Neural crest cell (in vitro differentiated cells): ENCODE measurements at regions not wholly inside any gene's neighbourhood (a gene's known extent, or its start where the extent isn't known, plus 50 kb on each side); places are given as distances from the start of the nearest gene placed in this dataset.

Experiments used
- DNase-seq: peaks from one replicate; pipeline ENCODE4 v3.0.0; 2021; ENCODE audit warnings: low read depth, mixed read lengths, low spot score
- H3K27ac Mint-ChIP-seq: one replicate; pipeline ENCODE4 v1.8.0; 2021; ENCODE audit warnings: mild to moderate bottlenecking, mixed read lengths; ENCODE audit not compliant: unreplicated experiment
- H3K27me3 Mint-ChIP-seq: 2 replicates; pipeline ENCODE4 v1.8.0; 2021; ENCODE audit warnings: low read depth, mild to moderate bottlenecking, mixed read lengths
- H3K36me3 Mint-ChIP-seq: 2 replicates; pipeline ENCODE4 v1.8.0; 2021; ENCODE audit warnings: low read depth, mild to moderate bottlenecking, mixed read lengths
- H3K4me1 Mint-ChIP-seq: 2 replicates; pipeline ENCODE4 v1.8.0; 2021; ENCODE audit warnings: mixed read lengths
- H3K4me3 Mint-ChIP-seq: one replicate; pipeline ENCODE4 v1.8.0; 2021; ENCODE audit warnings: mild to moderate bottlenecking, mixed read lengths
- H3K9me3 Mint-ChIP-seq: 2 replicates; pipeline ENCODE4 v1.8.0; 2021; ENCODE audit warnings: mixed read lengths
- CTCF ChIP-seq: fragments of 200-600 bp; sonication (generic); conservative IDR thresholded peaks from 2 replicates; pipeline ENCODE4 v1.5.0; 2021; ENCODE audit warnings: antibody characterized with exemption, mild to moderate bottlenecking

DNA sequence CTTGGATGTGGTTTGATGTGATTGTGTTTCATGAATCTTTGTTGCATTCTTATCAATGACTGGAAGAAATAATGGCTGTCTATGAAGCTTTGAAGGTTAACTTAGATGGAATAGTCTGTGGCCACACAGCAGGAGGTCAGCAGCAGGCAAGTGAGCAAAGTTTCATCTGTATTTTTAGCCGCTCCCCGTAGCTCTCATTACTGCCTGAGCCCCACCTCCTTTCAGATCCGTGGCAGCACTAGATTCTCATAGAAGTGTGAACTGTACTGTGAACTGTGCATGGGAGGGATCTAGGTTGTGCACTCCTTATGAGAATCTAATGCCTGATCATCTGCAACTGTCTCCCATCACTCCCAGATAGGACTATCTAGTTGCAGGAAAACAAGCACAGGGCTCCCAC, 660.2 kb downstream of the EPHA7 start:
- DNase-seq = no peak
- no peaks in the 10 kb centered on the region for H3K27me3 Mint-ChIP-seq
- no peak for TF ChIP-seq CTCF
- H3K4me3 Mint-ChIP-seq = no peak overlapping the region
- no peak overlapping the region for H3K27ac Mint-ChIP-seq
- no peaks in the 10 kb centered on the region for H3K36me3 Mint-ChIP-seq
- no peaks in the 10 kb centered on the region for H3K9me3 Mint-ChIP-seq
- peaks cover 20% of the 10 kb centered on the region for H3K4me1 Mint-ChIP-seq

GRCh38 chr6:92757925-92758324, 661.4 kb downstream of the EPHA7 start:
- H3K36me3 Mint-ChIP-seq = peaks cover under 1% of the 10 kb centered on the region
- no peak overlapping the region for H3K4me3 Mint-ChIP-seq
- peaks cover 12% of the 10 kb centered on the region for H3K4me1 Mint-ChIP-seq
- H3K27me3 Mint-ChIP-seq = no peaks in the 10 kb centered on the region
- H3K27ac Mint-ChIP-seq = no peak overlapping the region
- no peak for TF ChIP-seq CTCF
- peaks cover under 1% of the 10 kb centered on the region for H3K9me3 Mint-ChIP-seq
- no peak for DNase-seq

GRCh38 chr6:92756912-92757311, 662.4 kb downstream of the EPHA7 start:
- no peak overlapping the region for H3K4me3 Mint-ChIP-seq
- peaks cover 9% of the 10 kb centered on the region for H3K36me3 Mint-ChIP-seq
- peaks cover 2% of the 10 kb centered on the region for H3K4me1 Mint-ChIP-seq
- peaks cover 10% of the 10 kb centered on the region for H3K9me3 Mint-ChIP-seq
- no peak overlapping the region for H3K27ac Mint-ChIP-seq
- no peaks in the 10 kb centered on the region for H3K27me3 Mint-ChIP-seq
- TF ChIP-seq CTCF = no peak
- DNase-seq = no peak

- no peak for DNase-seq
- no peak overlapping the region for H3K27ac Mint-ChIP-seq
- no peak for TF ChIP-seq CTCF
- H3K4me3 Mint-ChIP-seq = no peak overlapping the region
- H3K36me3 Mint-ChIP-seq = peaks cover 12% of the 10 kb centered on the region
- no peaks in the 10 kb centered on the region for H3K27me3 Mint-ChIP-seq
- peaks cover 13% of the 10 kb centered on the region for H3K9me3 Mint-ChIP-seq
- H3K4me1 Mint-ChIP-seq = no peaks in the 10 kb centered on the region
Measured at GRCh38 chr6:92753956-92754355, 665.4 kb downstream of the EPHA7 start.

GRCh38 chr6:92752114-92752513, 667.2 kb downstream of the EPHA7 start:
- H3K27me3 Mint-ChIP-seq = no peaks in the 10 kb centered on the region
- H3K9me3 Mint-ChIP-seq = peaks cover 13% of the 10 kb centered on the region
- no peaks in the 10 kb centered on the region for H3K4me1 Mint-ChIP-seq
- TF ChIP-seq CTCF = no peak
- H3K4me3 Mint-ChIP-seq = no peak overlapping the region
- DNase-seq = no peak
- peaks cover 12% of the 10 kb centered on the region for H3K36me3 Mint-ChIP-seq
- H3K27ac Mint-ChIP-seq = no peak overlapping the region

GRCh38 chr6:92748131-92748530, 671.2 kb downstream of the EPHA7 start:
- Mint-ChIP-seq H3K27ac (no peak overlapping the region), H3K36me3 (peaks cover 12% of the 10 kb centered on the region), H3K9me3 (peaks cover 13% of the 10 kb centered on the region), H3K27me3 (no peaks in the 10 kb centered on the region), H3K4me3 (no peak overlapping the region), H3K4me1 (no peaks in the 10 kb centered on the region)
- TF ChIP-seq CTCF = no peak
- no peak for DNase-seq
